Endothelial cell of umbilical vein (primary cell): ENCODE measurements at regions not wholly inside any gene's neighbourhood (a gene's known extent, or its start where the extent isn't known, plus 50 kb on each side); places are given as distances from the start of the nearest gene placed in this dataset.

Experiments
- BruUV-seq: library from RNA; stranded (reverse); fragments of 400-500 nt; replicated peaks from 2 replicates; lab custom pipeline; 2021; lab: Mats Ljungman, UMichigan
- CTCF ChIA-PET: fragments of 300-600, 350-600 bp; sonication (Branson Sonifier 250); formaldehyde crosslinking; loops from one replicate; lab custom pipeline; 2021; ENCODE audit warnings: antibody characterized with exemption, inconsistent platforms; lab: Charles Lee
- POLR2A ChIA-PET: fragments of 300-600, 350-600 bp; sonication (Branson Sonifier 250); formaldehyde crosslinking; loops from one replicate; lab custom pipeline; 2021; ENCODE audit warnings: antibody characterized with exemption, inconsistent platforms; lab: Charles Lee
- DNase-seq: peaks from one replicate; pipeline ENCODE4 v3.0.0-alpha.2; 2011; ENCODE audit warnings: low read depth, low spot score
- FAIRE-seq: peaks from 2 replicates; lab custom pipeline; 2011; peaks lifted over from hg19 to GRCh38; lab: Jason Lieb, UNC
- H2AFZ ChIP-seq: 2 replicates; pipeline ENCODE4 v1.6.0; 2012; ENCODE audit warnings: low read depth, low read length, control low read depth, inconsistent platforms
- H3K27ac ChIP-seq: 2 replicates; pipeline ENCODE4 v1.5.1; 2011; ENCODE audit warnings: low read depth, mild to moderate bottlenecking, control low read depth, low read length, moderate library complexity; ENCODE audit not compliant: insufficient read depth
- H3K27me3 ChIP-seq, 2 experiments: 2 replicates each; pipeline versions ENCODE4 v1.6.0 to v1.6.1; 2011; ENCODE audit warnings: low read length in 2 of 2, mixed read lengths in 1 of 2; ENCODE audit not compliant: control insufficient read depth in 2 of 2, insufficient read depth in 2 of 2
- H3K36me3 ChIP-seq, 2 experiments: 2 replicates in 1 of 2; 3 replicates in 1 of 2; pipeline ENCODE4 v1.5.1; 2011; ENCODE audit warnings: low read length in 2 of 2, mild to moderate bottlenecking in 1 of 2, moderate library complexity in 1 of 2; ENCODE audit not compliant: control insufficient read depth in 2 of 2, insufficient read depth in 2 of 2; ENCODE audit errors: extremely low read depth in 1 of 2
- H3K4me1 ChIP-seq: 3 replicates; pipeline ENCODE4 v1.5.1; 2011; ENCODE audit warnings: mild to moderate bottlenecking, low read length; ENCODE audit not compliant: control insufficient read depth, insufficient read depth; ENCODE audit errors: extremely low read depth
- H3K4me2 ChIP-seq: 2 replicates; pipeline ENCODE4 v1.6.1; 2011; ENCODE audit warnings: low read length, control low read depth, mixed read lengths; ENCODE audit not compliant: insufficient read depth
- H3K4me3 ChIP-seq, 3 experiments: fragments of 200-600 bp in 1 of 3; sonication (generic), shearing (Covaris generic) in 1 of 3; replicated peaks in 1 of 3; 2 replicates each; pipeline ENCODE4 v1.5.1; 2011 to 2016; ENCODE audit warnings: control low read depth in 3 of 3, low read length in 3 of 3, mild to moderate bottlenecking in 2 of 3, inconsistent platforms in 1 of 3, low read depth in 1 of 3, moderate library complexity in 1 of 3; ENCODE audit not compliant: insufficient read depth in 1 of 3
- H3K79me2 ChIP-seq: 2 replicates; pipeline ENCODE4 v1.6.0; 2012; ENCODE audit warnings: low read length, inconsistent platforms; ENCODE audit not compliant: control insufficient read depth, insufficient read depth
- H3K9ac ChIP-seq: replicated peaks from 2 replicates; pipeline ENCODE3; 2011; ENCODE audit warnings: low read length, control low read depth; ENCODE audit not compliant: insufficient read depth; ENCODE audit errors: extremely low read depth
- H3K9me1 ChIP-seq: replicated peaks from 3 replicates; pipeline ENCODE4 v1.6.0; 2011; ENCODE audit warnings: mild to moderate bottlenecking, low read length; ENCODE audit not compliant: control insufficient read depth, insufficient read depth; ENCODE audit errors: extremely low read depth
- H3K9me3 ChIP-seq: replicated peaks from 2 replicates; pipeline ENCODE4 v1.5.1; 2012; ENCODE audit warnings: low read length, inconsistent platforms; ENCODE audit not compliant: control insufficient read depth, insufficient read depth
- H4K20me1 ChIP-seq: replicated peaks from 2 replicates; pipeline ENCODE3; 2011; ENCODE audit warnings: mild to moderate bottlenecking, low read length; ENCODE audit not compliant: control insufficient read depth, insufficient read depth; ENCODE audit errors: extremely low read depth
- CTCF ChIP-seq, 2 donors: IDR thresholded peaks; 1 replicate in 1 of 2; 2 replicates in 1 of 2; pipeline ENCODE4 v1.5.1; 2011; ENCODE audit warnings: low read length in 2 of 2, mild to moderate bottlenecking in 2 of 2, moderate library complexity in 2 of 2, control low read depth in 1 of 2, inconsistent platforms in 1 of 2, low read depth in 1 of 2; ENCODE audit not compliant: insufficient read depth in 1 of 2; ENCODE audit errors: extremely low read depth in 1 of 2
- EZH2 ChIP-seq: IDR thresholded peaks from 2 replicates; pipeline ENCODE4 v1.6.1; 2012; ENCODE audit warnings: borderline replicate concordance, low read depth, mild to moderate bottlenecking, moderate library complexity, low read length, inconsistent platforms; ENCODE audit not compliant: severe bottlenecking
- FOS ChIP-seq: IDR thresholded peaks from 2 replicates; pipeline ENCODE4 v1.6.1; 2011; ENCODE audit warnings: mild to moderate bottlenecking, low read length, moderate library complexity, borderline replicate concordance; ENCODE audit not compliant: insufficient read depth
- GATA2 ChIP-seq: IDR thresholded peaks from 2 replicates; pipeline ENCODE4 v1.7.0; 2011; ENCODE audit warnings: low read depth, mild to moderate bottlenecking, moderate library complexity, mixed read lengths, low read length; ENCODE audit not compliant: insufficient read length, insufficient read depth
- JUN ChIP-seq: IDR thresholded peaks from 2 replicates; pipeline ENCODE4 v1.6.1; 2011; ENCODE audit warnings: borderline replicate concordance, low read depth; ENCODE audit not compliant: insufficient read length, insufficient read depth
- MYC ChIP-seq: IDR thresholded peaks from one replicate; pipeline ENCODE4 v1.6.1; 2011; ENCODE audit warnings: mild to moderate bottlenecking, low read depth, low read length
- POLR2A ChIP-seq: IDR thresholded peaks from 2 replicates; pipeline ENCODE4 v1.6.1; 2012; ENCODE audit warnings: low read depth, mild to moderate bottlenecking, control low read depth, low read length
- POLR2AphosphoS5 ChIP-seq: IDR thresholded peaks from 2 replicates; pipeline ENCODE4 v1.6.1; 2012; ENCODE audit warnings: low read depth, mild to moderate bottlenecking, control low read depth, low read length, moderate library complexity; ENCODE audit not compliant: insufficient read depth
- dilution Hi-C: fragments of 300-500 bp; cut with MboI; formaldehyde crosslinking; loops from one replicate; pipeline ENCODE4 v1.15.0; 2019; ENCODE audit warnings: low sequenced_read_pairs; ENCODE audit not compliant: extremely low pct_ligation_motif_present
- intact Hi-C: fragments of 100-400 bp; cut with micrococcal nuclease; formaldehyde crosslinking; loops from one replicate; pipeline ENCODE4 v1.10.0; 2022
- TF ChIP-seq, protein P1 (sequence below): IDR thresholded peaks from 2 replicates; pipeline ENCODE4 v1.6.1; 2011; ENCODE audit not compliant: insufficient read depth, insufficient read length

GRCh38 chr18:28425886-28426285 lies 249.0 kb upstream of the CDH2 start:
- H4K20me1 ChIP-seq: no peaks in the 10 kb centered on the region
- no peaks in the 10 kb centered on the region for H3K9me1 ChIP-seq
- H3K9me3 ChIP-seq: no peaks in the 10 kb centered on the region
- BruUV-seq: no TSS peak
- no peaks in the 10 kb centered on the region for H3K36me3 ChIP-seq
- H3K79me2 ChIP-seq: no peaks in the 10 kb centered on the region
- intact Hi-C loops (no loop called here), dilution Hi-C loops (no loop called here)
- DNase-seq (no peak), FAIRE-seq (no peak)
- ChIA-PET CTCF (no interaction called here), POLR2A (no interaction called here)
- no peak overlapping the region for H3K9ac ChIP-seq
- H3K4me1 ChIP-seq: no peaks in the 10 kb centered on the region
- H3K27me3 ChIP-seq: no peaks in the 10 kb centered on the region
- no peak overlapping the region for H2AFZ ChIP-seq
- H3K4me2 ChIP-seq: no peak overlapping the region
- no peak overlapping the region for H3K27ac ChIP-seq
- H3K4me3 ChIP-seq: no peak overlapping the region
- TF ChIP-seq POLR2AphosphoS5 (no peak), JUN (no peak), CTCF (IDR thresholded peaks at IDR 0.05; ENCODE audit: extremely low read depth in 1 of 2, insufficient read depth in 1 of 2, low read depth in 1 of 2, low read length in 2 of 2) (no peak), EZH2 (no peak), GATA2 (no peak), POLR2A (no peak), FOS (no peak), MYC (no peak)
- TF ChIP-seq, protein P1, sequence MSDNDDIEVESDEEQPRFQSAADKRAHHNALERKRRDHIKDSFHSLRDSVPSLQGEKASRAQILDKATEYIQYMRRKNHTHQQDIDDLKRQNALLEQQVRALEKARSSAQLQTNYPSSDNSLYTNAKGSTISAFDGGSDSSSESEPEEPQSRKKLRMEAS: no peak
